ENCODE measurements at regions not wholly inside any gene's neighbourhood (a gene's known extent, or its start where the extent isn't known, plus 50 kb on each side); places are given as distances from the start of the nearest gene placed in this dataset.
"Not testable (repeated sequence)": the region's sequence is repeated elsewhere in the genome, so short reads cannot be mapped to it uniquely, and the experiment has no call there.

GRCh38 chr5:174901336-174901735, 177.0 kb downstream of the MSX2 start:
- no peak for DNase-seq

DNA sequence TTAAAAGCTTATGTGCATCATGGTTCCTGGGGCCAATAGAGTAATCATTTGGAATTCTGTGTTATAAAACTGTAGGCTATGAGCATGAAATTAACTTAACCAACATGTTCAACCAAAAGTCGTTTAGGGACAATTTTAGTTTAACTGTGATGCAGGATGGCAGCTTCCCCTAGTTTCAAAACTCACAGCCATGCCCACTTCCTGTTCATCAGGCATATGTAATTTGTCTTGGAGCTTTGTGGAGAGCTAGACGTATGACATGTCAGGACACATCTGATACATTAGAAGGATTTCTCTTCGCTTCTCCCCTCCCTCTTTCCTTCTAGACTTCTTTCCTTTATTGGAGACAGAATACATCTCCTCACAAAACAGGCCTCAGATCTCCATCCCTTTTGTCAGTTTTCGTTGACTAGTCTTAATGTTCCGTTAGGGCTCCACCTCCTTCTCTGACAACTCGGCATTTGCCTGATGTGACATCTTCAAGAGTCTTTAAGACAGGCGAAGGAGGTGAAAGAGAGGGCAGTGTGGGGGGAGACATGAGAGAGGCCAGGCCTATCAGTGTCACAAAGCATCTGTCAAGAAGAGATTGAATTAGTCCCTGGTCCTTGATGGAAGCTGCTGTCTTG, 176.0 kb downstream of the MSX2 start:
- no peak for DNase-seq

DNA sequence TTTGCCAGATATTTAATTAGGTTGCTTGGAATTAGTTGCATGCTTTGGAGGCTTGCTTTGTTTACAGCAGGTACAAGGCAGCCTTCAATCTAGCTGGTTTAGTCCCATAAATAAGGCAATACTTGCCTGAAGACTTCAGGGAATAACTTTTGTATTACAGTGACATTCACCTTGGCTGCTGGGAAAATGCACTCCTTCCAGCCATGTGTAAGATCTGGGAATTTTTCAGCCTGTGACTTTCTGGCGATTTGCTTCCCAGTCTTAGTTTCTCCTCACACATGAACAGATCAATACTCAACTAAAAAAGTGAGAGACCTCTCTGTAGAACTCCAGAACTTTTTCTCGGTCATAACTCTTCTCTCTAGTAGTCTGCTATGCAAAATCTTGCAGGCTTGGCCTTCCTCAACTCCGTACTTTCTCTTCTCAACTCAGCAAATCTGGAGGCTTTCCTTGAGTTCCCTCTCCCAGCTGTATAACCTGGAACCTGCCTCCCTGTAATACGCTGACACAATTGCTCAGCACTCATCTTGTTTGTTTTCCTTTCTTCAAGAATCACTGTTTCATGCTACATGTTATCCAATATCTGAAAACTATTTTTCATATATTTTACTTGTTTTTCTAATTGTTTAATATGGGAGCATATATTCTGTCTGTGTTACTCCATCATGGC, 173.0 kb downstream of the MSX2 start:
- no peak for DNase-seq

DNA sequence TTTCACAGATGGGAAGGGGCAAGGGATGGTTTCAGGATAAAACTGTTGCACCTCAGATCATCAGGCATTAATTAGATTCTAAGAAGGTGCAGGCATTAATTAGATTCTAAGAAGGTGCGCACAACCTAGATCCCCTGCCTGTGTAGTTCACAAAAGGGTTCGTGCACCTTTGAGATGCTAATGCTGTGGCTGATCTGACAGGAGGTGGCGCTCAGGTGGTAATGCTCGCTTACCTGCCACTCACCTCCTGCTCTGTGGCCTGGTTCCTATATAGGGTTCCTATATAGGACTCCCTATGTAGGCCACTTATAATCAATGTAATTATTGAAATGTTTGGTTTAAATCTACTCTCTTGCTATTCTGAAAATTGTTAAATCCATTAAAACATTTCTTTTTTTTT, 171.0 kb downstream of the MSX2 start:
- DNase-seq: no peak

DNA sequence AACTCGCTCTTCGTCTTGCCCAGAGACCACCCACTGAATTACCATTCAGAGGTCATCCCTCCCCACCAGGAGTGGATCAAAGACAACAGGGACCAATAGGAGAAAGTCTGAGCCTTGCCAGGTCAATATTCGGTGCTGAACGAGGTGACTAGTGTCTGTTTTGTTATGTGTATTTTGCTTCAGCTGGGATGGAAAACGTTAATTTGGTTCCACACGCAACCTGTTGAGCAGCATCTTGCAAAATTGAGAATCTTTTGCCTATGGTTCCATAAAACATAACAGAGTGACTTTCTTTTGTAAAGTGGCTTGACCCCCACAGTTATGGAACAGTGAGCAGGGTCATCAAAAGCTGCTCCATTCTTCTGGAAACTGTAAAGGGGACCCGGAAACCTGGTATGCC, 168.4 kb downstream of the MSX2 start:
- DNase-seq: no peak

DNA sequence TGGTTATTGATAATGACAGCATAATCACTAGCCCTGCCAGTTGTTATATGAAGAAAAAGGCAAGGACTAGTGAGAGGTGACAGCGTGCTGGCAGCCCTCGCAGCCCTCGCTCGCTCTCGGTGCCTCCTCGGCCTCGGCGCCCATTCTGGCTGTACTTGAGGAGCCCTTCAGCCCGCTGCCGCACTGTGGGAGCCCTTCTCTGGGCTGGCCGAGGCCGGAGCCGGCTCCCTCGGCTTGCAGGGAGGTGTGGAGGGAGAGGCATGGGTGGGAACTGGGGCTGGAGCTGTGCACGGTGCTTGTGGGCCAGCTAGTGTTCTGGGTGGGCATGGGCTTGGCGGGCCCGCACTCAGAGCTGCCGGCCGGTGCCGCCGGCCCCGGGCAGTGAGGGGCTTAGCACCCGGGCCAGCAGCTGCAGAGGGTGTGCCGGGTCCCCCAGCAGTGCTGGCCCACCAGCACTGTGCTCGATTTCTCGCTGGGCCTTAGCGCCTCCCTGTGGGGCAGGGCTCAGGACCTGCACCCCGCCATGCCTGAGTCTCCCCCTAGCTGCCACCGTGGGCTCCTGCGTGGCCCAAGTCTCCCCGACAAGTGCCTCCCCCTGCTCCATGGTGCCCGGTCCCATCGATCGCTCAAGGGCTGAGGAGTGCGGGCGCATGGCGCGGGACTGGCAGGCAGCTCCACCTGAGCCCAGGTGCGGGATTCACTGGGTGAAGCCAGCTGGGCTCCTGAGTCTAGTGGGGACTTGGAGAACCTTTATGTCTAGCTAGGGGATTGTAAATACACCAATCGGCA, 156.2 kb downstream of the MSX2 start:
- not testable (repeated sequence) for DNase-seq

DNA sequence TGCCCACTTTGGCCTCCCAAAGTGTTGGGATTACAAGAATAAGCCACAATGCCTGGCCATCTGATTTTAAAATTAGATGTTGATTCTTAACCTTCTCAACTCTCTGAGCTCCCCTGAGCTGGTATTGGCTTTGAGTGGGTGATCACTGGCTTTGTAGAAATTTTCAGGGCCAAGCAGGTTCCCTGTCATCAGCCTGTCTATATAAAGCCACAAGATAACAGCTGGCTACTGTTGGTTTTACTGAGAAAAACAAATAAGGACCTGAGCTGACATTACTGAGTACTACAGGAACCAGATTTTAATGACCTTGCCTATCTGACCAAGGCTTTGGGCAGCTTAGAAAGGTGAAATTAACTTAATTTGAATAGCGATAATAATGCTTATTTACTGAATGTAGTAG, 153.6 kb downstream of the MSX2 start:
- DNase-seq: no peak

GRCh38 chr5:174872271-174872670, 147.9 kb downstream of the MSX2 start:
- DNase-seq: no peak

DNA sequence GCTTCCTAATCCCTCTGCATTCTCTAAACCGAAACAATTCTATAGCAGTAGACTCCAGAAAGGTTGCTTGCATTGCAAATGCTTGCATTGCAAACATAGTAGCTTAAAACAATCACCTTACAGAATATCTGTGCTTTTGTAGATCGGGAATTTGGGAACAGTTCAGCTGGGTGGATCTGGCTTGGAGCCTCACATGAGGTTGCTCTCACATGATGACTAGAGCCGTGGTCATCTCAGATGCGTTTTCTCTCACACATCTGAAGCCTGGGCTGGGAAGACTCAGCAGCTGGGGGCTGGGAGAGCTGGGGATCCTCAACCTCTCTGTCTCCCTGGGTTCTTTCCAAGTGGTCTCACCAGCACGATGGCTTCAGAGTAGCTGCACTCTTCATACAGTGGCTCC, 127.8 kb downstream of the MSX2 start:
- no peak for DNase-seq

DNA sequence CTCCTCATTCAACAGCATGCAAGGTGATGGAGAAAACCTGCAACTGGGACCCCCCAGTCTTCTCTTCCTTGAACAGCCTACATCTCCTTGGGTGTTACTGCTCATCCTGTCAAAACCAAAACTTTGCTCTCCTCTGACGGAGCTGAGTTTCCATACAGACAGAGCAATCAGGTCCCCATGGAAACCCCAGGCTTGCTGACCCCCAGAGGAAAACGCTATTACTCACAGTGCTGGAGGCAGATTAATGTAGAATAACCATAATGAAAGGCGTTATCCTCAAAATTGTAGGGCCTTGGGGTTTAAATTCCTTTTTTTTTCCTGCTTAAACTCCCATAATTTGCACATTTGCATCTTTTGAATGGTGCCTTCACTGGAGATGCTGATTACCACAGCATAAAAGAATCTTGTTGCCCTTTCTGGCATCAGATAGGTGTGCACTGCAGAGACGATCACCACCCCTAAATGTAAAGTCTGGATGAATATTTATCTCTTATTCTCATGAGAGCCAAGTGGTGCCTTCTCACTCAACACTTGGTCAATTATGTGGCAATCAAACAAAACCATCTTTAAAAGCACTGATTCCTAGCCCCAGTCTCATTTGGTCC, 126.3 kb downstream of the MSX2 start:
- no peak for DNase-seq

DNA sequence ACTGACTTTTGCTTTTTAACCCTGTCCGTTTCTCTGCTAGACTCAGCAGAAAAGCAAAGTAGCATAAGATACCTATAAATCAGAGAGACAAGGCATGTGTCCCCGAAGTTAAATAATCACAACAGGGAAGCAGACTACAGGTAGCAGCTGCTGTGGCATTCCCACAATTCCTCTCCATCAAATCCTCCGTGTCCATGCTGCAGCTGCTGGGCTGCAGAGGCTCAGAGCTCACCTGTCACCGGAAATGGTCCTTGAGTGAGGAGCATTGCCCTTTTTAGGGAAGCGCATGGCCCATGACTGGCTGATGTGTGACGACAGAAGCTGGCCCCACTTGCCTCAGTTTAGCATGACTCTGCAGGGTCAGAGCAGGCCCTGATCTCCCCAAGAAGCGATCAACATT, 125.0 kb downstream of the MSX2 start:
- no peak for DNase-seq

DNA sequence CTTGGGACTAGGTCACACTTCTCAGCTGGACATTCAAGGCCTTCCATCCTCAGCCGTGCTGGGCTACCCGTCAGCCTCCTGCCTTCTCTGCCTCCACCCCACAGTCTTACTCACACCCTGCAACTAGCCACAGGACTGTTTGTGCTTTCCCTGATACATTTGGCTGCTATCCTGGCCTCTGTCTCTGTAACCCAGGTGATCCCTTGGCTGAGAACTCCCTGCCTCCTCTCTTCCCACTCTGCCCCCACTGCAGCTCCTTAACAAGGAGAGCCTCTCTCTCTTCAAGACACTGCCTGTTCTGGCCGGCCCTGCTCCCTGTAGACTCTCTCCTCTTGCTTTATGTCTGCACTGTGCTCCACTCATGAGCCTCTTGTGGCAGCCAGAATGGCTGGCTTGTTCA, 120.6 kb downstream of the MSX2 start:
- no peak for DNase-seq

- no peak for DNase-seq
These were observed 119.2 kb downstream of the MSX2 start for GRCh38 chr5:174843263-174844250.

DNA sequence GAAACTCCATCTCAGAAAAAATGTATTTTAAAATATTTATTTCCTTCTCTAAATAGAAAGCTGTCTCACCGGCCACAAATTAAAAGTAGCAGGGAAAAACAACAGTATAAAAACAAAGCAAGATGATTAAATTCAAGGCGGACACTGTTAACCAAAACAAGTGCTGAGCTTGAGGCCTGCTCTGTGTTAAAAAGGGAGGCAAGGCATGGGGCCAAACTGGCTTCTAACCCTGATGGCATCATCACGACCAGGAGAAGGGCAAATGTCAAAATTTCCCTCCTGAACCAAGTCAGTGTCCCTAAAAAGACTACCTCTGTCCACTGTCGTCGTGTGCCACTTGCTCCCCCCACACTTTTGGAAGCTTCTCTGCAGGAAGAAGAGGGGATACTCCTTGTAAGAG, 116.1 kb downstream of the MSX2 start:
- no peak for DNase-seq

DNA sequence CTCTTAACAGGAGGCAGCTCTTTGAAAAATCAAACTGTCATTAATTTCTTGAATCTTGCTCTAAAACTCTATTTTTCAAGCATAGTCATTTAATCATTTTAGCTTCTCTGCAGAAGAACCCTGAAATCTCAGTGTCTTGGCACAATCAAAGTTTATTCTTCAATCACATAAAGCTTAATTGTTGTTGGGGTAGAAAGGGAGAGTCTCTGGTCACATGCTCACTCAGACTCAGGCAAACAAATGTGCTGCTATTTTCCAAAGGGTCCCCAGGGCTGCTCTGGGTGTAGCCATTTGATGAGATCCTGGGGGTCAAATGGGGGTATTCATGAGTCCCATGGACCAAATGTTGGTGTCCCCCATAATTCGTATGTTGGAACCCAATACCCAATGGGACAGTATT, 114.8 kb downstream of the MSX2 start:
- DNase-seq: no peak

- DNase-seq: no peak
These were observed 113.8 kb downstream of the MSX2 start for GRCh38 chr5:174837919-174838902.

GRCh38 chr5:174834081-174834480, 109.7 kb downstream of the MSX2 start:
- no peak for DNase-seq

DNA sequence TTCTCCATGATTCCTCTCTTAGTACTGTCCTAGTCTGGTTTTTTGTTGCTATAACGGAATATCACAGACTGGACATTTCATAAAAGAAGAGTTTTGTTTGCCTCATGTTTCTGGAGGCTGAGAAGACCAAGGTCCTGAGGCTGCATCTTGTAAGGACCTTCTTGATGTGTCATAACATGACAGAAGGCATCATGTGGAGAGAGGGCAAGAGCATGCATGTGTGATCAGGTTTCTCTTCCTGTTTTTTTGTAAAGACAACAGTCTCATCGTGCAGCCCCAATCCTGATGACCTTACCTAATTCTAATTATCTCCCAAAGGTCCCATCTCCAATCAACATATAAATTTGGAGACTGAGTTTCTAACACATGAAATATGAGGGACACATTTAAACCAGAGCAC, 108.4 kb downstream of the MSX2 start:
- no peak for DNase-seq

GRCh38 chr5:174832025-174832424, 107.6 kb downstream of the MSX2 start:
- no peak for DNase-seq

DNA sequence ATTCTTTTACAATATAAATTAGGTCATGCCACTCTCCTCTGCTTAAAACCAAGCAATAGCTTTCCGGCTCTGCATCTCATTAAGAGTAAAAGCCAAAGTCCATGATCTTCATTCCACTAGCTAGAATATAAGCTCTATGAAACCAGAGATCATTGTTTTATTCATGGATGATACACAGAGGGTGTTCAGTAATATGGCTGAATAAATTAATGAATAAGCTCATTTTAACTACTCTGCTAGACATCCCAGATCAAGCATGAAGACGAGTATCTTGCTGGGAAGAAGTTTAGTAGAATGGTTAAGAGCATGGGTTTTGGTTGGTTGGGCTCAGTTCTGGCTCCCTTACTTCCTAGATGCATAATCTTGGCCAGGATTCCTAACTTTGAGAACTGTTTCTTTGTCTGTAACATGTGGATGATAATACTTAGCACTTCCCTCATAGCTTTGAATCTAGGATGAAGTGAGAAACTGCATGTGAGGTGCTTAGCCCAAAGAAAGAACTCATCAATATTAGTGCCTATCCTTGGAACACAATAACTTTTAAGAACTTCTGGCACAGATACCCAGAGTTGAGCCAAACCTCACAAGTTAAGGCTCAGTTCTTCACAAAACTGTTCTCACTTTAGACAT, 106.8 kb downstream of the MSX2 start:
- no peak for DNase-seq

DNA sequence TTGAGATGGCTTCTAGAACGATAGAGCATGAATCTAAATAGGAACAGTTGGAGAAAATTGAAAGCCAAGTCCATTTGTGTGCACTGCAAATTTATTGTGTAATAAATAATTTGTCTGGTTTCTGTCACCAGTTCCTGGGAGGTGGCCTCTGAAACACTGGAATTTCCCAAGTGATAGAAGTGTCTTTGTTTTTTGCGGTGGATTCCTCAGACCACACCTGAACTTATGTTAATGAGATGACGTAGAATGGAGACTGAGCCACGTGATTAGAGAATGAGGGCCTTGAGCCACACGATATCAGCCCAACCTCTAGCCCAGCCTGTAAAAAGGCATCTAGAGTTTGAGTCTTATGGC, 105.1 kb downstream of the MSX2 start:
- DNase-seq: no peak

Measured in inflammatory macrophage (primary cell).